Tibial artery (tissue), 4 donors: ENCODE measurements at regions not wholly inside any gene's neighbourhood (a gene's known extent, or its start where the extent isn't known, plus 50 kb on each side); places are given as distances from the start of the nearest gene placed in this dataset.

ENCODE experiments used
- DNase-seq, 2 donors: peaks; one replicate each; pipeline ENCODE4 v3.0.0-alpha.2; 2019
- H3K27ac ChIP-seq, 2 donors: fragments of 200-600 bp; sonication (generic) in 1 of 2; 1 replicate in 1 of 2; 2 replicates in 1 of 2; pipeline ENCODE4 v1.5.1; 2018 to 2019; ENCODE audit warnings: mild to moderate bottlenecking in 1 of 2
- H3K27me3 ChIP-seq, 2 donors: fragments of 200-600 bp; sonication (generic) in 1 of 2; one replicate each; pipeline versions ENCODE4 v1.5.1 to v1.6.0; 2016 to 2019
- H3K36me3 ChIP-seq, 3 donors: fragments of 200-600 bp; sonication (generic) in 2 of 3; one replicate each; pipeline ENCODE4 v1.5.1; 2016 to 2019; ENCODE audit warnings: mild to moderate bottlenecking in 2 of 3
- H3K4me1 ChIP-seq, 4 donors: fragments of 200-600 bp; sonication (generic) in 2 of 4; 1 replicate in 3 of 4; 2 replicates in 1 of 4; pipeline ENCODE4 v1.5.1; 2016 to 2019
- H3K4me3 ChIP-seq, 2 donors: fragments of 200-600 bp; sonication (generic) in 1 of 2; 1 replicate in 1 of 2; 2 replicates in 1 of 2; pipeline ENCODE4 v1.5.1; 2018 to 2019; ENCODE audit warnings: mild to moderate bottlenecking in 2 of 2
- H3K9me3 ChIP-seq, 3 donors: fragments of 200-600 bp; sonication (generic) in 1 of 3; one replicate each; pipeline ENCODE4 v1.5.1; 2016 to 2019
- intact Hi-C: fragments of 100-400 bp; cut with DNase I; formaldehyde crosslinking; loops from one replicate; pipeline ENCODE4 v1.15.0; 2023; ENCODE audit warnings: low total_unique reads
- TF ChIP-seq, protein P1 (sequence below), 2 experiments: fragments of 200-600 bp in 1 of 2; fragments of 450-650 bp in 1 of 2; IDR thresholded peaks; one replicate each; pipeline ENCODE4 v1.5.1; 2017 to 2019; ENCODE audit warnings: antibody characterized with exemption in 2 of 2, mild to moderate bottlenecking in 1 of 2, moderate library complexity in 1 of 2

DNA sequence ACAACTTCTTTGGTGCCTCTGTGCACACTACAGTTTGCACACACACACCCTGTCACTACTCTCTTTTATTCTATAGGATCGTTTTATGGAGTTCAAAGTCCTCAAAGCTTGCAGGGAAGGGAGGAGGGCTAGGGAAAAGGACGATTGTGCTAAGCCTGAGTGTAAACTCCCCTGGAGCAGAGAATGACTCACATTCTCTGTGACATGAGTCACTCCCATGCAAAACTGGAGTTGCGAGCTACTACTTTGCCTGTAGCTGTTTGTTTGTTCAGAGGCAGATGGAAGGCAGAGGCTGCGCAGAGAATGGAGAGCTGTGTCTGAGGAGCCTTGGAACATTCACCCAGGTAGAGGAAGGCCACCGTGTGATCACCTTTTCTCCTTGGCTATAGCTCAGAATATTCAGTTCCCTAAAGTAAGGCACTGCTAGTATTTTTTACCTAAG is 80.5 kb upstream of the MBNL2 start:
- Histone ChIP-seq H3K27me3 (no peaks in the 10 kb centered on the region), H3K27ac (no peak overlapping the region), H3K9me3 (no peaks in the 10 kb centered on the region), H3K36me3 (no peaks in the 10 kb centered on the region), H3K4me3 (no peak overlapping the region), H3K4me1 (peaks cover 0 to 17% (median 7%) of the 10 kb centered on the region in 4 donors)
- DNase-seq: peak in 1 of 2 donors; percentile 34
- intact Hi-C loops: no loop called here
- TF ChIP-seq, protein P1, sequence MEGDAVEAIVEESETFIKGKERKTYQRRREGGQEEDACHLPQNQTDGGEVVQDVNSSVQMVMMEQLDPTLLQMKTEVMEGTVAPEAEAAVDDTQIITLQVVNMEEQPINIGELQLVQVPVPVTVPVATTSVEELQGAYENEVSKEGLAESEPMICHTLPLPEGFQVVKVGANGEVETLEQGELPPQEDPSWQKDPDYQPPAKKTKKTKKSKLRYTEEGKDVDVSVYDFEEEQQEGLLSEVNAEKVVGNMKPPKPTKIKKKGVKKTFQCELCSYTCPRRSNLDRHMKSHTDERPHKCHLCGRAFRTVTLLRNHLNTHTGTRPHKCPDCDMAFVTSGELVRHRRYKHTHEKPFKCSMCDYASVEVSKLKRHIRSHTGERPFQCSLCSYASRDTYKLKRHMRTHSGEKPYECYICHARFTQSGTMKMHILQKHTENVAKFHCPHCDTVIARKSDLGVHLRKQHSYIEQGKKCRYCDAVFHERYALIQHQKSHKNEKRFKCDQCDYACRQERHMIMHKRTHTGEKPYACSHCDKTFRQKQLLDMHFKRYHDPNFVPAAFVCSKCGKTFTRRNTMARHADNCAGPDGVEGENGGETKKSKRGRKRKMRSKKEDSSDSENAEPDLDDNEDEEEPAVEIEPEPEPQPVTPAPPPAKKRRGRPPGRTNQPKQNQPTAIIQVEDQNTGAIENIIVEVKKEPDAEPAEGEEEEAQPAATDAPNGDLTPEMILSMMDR (IDR thresholded peaks at IDR 0.05): no peak

DNA sequence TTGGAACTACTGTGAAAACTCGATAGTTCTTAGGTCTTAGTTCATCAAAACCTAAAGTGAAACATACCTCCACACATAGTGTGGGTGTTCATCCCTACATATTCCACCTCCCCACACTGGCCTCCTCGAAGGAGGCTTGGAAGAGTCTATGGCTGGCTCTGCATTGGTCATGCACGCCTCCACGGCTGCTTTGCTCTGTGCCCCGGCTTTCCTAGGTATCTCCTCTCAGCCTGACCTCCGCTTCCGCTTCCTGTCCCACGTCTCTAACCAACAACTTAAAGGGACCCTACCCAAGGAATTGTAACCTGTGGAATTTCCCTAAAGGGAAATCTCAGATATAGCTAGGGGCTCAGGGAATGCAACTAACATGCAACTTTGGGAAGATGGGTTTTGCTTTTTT is 79.7 kb upstream of the MBNL2 start:
- no peak for DNase-seq
- intact Hi-C loops: no loop called here
- TF ChIP-seq, protein P1 (IDR thresholded peaks at IDR 0.05): no peak
- Histone ChIP-seq H3K4me1 (peaks cover 0 to 12% (median 6%) of the 10 kb centered on the region in 4 donors), H3K27ac (no peak overlapping the region), H3K4me3 (no peak overlapping the region), H3K36me3 (no peaks in the 10 kb centered on the region), H3K9me3 (no peaks in the 10 kb centered on the region), H3K27me3 (no peaks in the 10 kb centered on the region)

DNA sequence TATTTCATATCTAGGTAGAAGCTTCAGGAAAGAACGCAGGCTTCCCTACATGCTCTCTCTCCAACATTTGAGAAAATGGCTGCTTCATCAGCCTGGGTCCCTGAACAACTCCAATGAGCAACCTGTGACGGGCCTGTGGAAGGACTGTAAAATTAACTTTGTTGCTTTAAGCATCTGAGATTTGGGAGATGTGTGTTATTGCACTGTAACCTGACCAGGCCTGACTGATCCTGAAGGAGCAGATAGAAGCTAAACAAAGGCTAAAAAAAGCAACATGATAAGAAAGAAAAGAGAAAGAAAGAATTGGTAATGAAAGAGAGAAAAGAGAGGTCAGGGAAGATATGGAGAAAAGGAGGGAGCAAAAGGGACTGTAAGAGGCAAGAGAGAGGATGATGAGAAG is 77.1 kb upstream of the MBNL2 start:
- no peak for DNase-seq
- Histone ChIP-seq H3K9me3 (no peaks in the 10 kb centered on the region), H3K4me3 (no peak overlapping the region), H3K36me3 (no peaks in the 10 kb centered on the region), H3K4me1 (peaks cover 0 to 22% (median 13%) of the 10 kb centered on the region in 4 donors), H3K27me3 (no peaks in the 10 kb centered on the region), H3K27ac (no peak overlapping the region)
- intact Hi-C loops: no loop called here
- TF ChIP-seq, protein P1 (IDR thresholded peaks at IDR 0.05): no peak

DNA sequence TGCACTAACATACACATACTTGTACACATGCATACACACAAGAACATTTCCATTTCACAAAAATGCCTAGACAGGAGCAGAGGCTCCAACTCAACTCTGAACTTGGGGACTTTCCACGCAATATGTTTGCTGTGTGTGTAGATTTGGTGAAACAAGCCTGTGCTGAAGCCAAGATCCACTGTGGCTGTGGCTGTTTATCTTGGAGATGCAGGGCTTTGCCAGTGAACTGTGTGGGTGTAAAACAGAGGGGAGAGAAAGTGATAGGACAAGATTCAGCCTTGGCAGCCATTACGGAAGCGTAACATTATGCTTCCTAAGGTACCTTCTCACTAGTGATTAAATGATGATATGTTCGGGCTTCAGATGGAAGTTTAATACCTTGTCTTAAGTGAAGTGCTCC is 73.2 kb upstream of the MBNL2 start:
- TF ChIP-seq, protein P1 (IDR thresholded peaks at IDR 0.05): no peak
- Histone ChIP-seq H3K4me1 (peaks cover 0 to 10% (median 8%) of the 10 kb centered on the region in 4 donors), H3K9me3 (peaks cover 0 to 8% (median 0%) of the 10 kb centered on the region in 3 donors), H3K27me3 (no peaks in the 10 kb centered on the region), H3K4me3 (no peak overlapping the region), H3K27ac (no peak overlapping the region), H3K36me3 (no peaks in the 10 kb centered on the region)
- DNase-seq: no peak
- intact Hi-C loops: no loop called here

DNA sequence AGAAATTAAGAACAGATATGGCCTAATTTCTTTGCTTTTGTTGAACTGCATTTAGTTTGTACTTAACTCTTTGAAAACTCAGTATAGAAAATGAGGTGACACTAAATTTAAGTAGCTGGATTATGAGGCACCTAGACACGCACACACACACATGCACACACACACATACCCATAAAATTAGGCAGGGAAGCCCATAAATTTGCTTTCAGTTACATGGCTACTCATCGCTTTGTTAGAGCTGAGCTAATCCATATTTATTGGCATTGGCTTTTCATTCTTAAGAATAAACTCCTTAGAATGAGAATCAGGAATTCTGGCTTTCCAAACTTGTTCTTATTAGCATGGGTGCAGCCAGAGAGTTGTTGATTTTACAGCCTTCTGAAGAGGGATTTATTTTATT is 61.7 kb upstream of the MBNL2 start:
- no peaks in the 10 kb centered on the region for H3K4me1 ChIP-seq
- H3K27me3 ChIP-seq: no peaks in the 10 kb centered on the region
- TF ChIP-seq, protein P1 (IDR thresholded peaks at IDR 0.05): no peak
- intact Hi-C loops: no loop called here
- H3K36me3 ChIP-seq: no peaks in the 10 kb centered on the region
- DNase-seq: no peak
- no peaks in the 10 kb centered on the region for H3K9me3 ChIP-seq
- no peak overlapping the region for H3K27ac ChIP-seq
- no peak overlapping the region for H3K4me3 ChIP-seq
